Gastroesophageal sphincter (tissue), 4 donors: ENCODE measurements at regions not wholly inside any gene's neighbourhood (a gene's known extent, or its start where the extent isn't known, plus 50 kb on each side); places are given as distances from the start of the nearest gene placed in this dataset.

ENCODE experiments used
- ATAC-seq: fragments of 150-250 bp; one replicate; pipeline ENCODE4 v1.9.1; 2016; ENCODE audit warnings: mild to moderate bottlenecking, moderate library complexity
- H3K27ac ChIP-seq, 4 donors: fragments of 200-600 bp; sonication (generic) in 3 of 4; 1 replicate in 3 of 4; 2 replicates in 1 of 4; pipeline ENCODE4 v1.5.1; 2016 to 2019
- H3K27me3 ChIP-seq: fragments of 200-600 bp; sonication (generic); one replicate; pipeline ENCODE4 v1.5.1; 2019
- H3K36me3 ChIP-seq, 2 donors: fragments of 200-600 bp; sonication (generic); one replicate each; pipeline ENCODE4 v1.5.1; 2019; ENCODE audit warnings: control low read depth in 1 of 2
- H3K4me1 ChIP-seq, 3 donors: fragments of 200-600 bp; sonication (generic); 1 replicate in 2 of 3; 2 replicates in 1 of 3; pipeline ENCODE4 v1.5.1; 2016 to 2019; ENCODE audit warnings: control low read depth in 2 of 3
- H3K4me3 ChIP-seq, 2 donors: fragments of 200-600 bp; sonication (generic); one replicate each; pipeline ENCODE4 v1.5.1; 2019; ENCODE audit warnings: mild to moderate bottlenecking in 1 of 2, moderate library complexity in 1 of 2
- H3K9me3 ChIP-seq, 3 donors: fragments of 200-600 bp; sonication (generic); one replicate each; pipeline ENCODE4 v1.5.1; 2017 to 2019; ENCODE audit warnings: control low read depth in 2 of 3
- CTCF ChIP-seq, 4 experiments: fragments of 200-600 bp in 2 of 4; fragments of 450-650 bp in 2 of 4; sonication (generic) in 1 of 4; IDR thresholded peaks; one replicate each; pipeline ENCODE4 v1.5.1; 2017 to 2019; ENCODE audit warnings: antibody characterized with exemption in 4 of 4, mild to moderate bottlenecking in 2 of 4, moderate library complexity in 2 of 4
- EP300 ChIP-seq: sonication (generic); formaldehyde crosslinking; IDR thresholded peaks from one replicate; pipeline ENCODE4 v1.6.1; 2017; ENCODE audit warnings: antibody characterized with exemption, mild to moderate bottlenecking
- POLR2A ChIP-seq, 2 donors: fragments of 450-650 bp; IDR thresholded peaks; one replicate each; pipeline ENCODE4 v1.6.1; 2017; ENCODE audit warnings: antibody characterized with exemption in 2 of 2, mild to moderate bottlenecking in 2 of 2, moderate library complexity in 1 of 2
- POLR2AphosphoS5 ChIP-seq: sonication (generic); formaldehyde crosslinking; IDR thresholded peaks from one replicate; pipeline ENCODE4 v1.6.1; 2017; ENCODE audit warnings: antibody characterized with exemption
- WGBS, 2 donors: methylation state at CpG; one replicate each; pipeline ENCODE4 v1.1.5; 2018; ENCODE audit warnings: low coverage in 1 of 2; 5-methylcytosine and 5-hydroxymethylcytosine counted together

DNA sequence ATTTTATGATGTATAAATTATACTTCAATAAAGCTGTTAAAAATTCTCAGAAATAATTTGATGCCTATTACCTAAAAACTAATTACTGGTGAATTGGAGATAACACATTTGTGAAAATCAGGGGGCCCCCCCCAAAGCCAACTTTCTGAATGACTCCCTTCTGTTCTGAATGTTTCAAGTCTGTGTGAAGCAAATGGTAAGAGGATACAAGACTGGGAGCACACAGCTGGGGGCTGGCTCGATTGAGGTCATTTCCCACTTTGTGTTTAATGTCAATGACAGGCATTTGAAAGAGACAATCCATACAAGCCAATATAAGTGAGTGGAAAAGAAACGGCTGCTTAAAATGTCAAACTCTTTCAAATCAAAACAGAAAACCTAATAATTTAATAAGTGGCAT lies 155.8 kb downstream of the SH2D1A start:
- H3K4me3 ChIP-seq, result no peak overlapping the region
- 47% methylated on average over 2 of the region's 2 CpGs; no CpG with 5 or more reads in 1 of the 2 donors for WGBS, 2 donors
- H3K36me3 ChIP-seq, result no peaks in the 10 kb centered on the region
- H3K27ac ChIP-seq, result no peak overlapping the region
- no peaks in the 10 kb centered on the region for H3K4me1 ChIP-seq
- TF ChIP-seq EP300 (no peak), POLR2A (IDR thresholded peaks at IDR 0.05) (no peak)
- no peaks in the 10 kb centered on the region for H3K9me3 ChIP-seq
- no peak for ATAC-seq
- H3K27me3 ChIP-seq, result no peaks in the 10 kb centered on the region

- no peaks in the 10 kb centered on the region for H3K4me1 ChIP-seq
- ATAC-seq, result no peak
- H3K27me3 ChIP-seq, result no peaks in the 10 kb centered on the region
- TF ChIP-seq POLR2A (IDR thresholded peaks at IDR 0.05) (no peak), POLR2AphosphoS5 (no peak), CTCF (IDR thresholded peaks at IDR 0.05) (no peak), EP300 (no peak)
- H3K9me3 ChIP-seq, result no peaks in the 10 kb centered on the region
- H3K36me3 ChIP-seq, result no peaks in the 10 kb centered on the region
- H3K27ac ChIP-seq, result no peak overlapping the region
- no peak overlapping the region for H3K4me3 ChIP-seq
- 100% methylated on average over 1 of the region's 3 CpGs for WGBS, 2 donors
Observed at GRCh38 chrX:124502599-124502998, 156.2 kb downstream of the SH2D1A start.

DNA sequence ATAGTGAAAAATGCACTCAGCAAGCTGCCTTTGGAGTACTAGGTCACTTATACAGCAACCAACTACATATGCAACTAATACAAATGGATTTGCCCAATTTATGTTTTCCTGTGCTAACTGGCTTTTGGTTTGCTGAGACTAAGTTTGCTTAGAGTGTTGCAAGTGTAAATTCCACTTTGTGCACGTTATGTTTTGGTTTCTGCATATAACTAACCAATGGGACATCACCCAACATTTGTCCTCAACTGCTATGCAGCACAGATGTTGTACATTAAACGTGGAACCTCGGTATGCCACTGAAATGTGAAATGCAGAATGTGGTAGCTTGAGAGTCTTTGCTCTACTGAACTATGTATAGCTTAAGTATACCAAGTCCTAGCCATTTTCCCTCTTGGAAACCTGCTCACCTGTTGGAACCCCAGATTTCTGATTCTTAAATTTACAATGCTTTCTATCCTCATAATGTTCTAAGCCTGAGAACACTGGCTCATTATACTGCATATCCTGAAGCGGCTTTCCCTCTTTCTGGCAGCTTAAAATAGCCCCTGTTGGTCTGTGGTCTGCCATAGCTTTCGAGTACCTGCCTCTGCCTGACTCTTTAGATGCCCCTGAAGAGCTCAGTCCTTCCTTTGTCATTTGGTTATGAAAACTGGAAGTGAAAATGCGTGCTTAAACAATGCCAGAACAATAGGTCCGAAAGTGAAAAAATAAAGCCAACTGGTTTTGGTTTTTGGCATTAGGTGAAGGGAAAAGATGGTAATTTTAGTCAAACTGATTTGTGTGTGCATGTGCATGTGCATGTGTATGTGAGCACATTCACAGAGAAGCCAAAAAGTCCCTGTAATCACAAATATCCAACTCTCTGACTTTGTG lies 158.0 kb downstream of the SH2D1A start:
- Histone ChIP-seq H3K27me3 (no peaks in the 10 kb centered on the region), H3K4me1 (no peaks in the 10 kb centered on the region), H3K27ac (no peak overlapping the region), H3K36me3 (no peaks in the 10 kb centered on the region), H3K9me3 (no peaks in the 10 kb centered on the region), H3K4me3 (no peak overlapping the region)
- no peak for TF ChIP-seq POLR2A (IDR thresholded peaks at IDR 0.05)
- TF ChIP-seq CTCF (IDR thresholded peaks at IDR 0.05), result no peak
- no peak for TF ChIP-seq POLR2AphosphoS5
- TF ChIP-seq EP300, result no peak
- 33 to 78% methylated on average over 3 to 5 of the region's 7 CpGs for WGBS, 2 donors
- no peak for ATAC-seq

GRCh38 chrX:124506066-124506465 lies 159.7 kb downstream of the SH2D1A start:
- Histone ChIP-seq H3K9me3 (no peaks in the 10 kb centered on the region), H3K36me3 (no peaks in the 10 kb centered on the region), H3K4me1 (no peaks in the 10 kb centered on the region), H3K27me3 (no peaks in the 10 kb centered on the region), H3K27ac (no peak overlapping the region), H3K4me3 (no peak overlapping the region)
- no peak for ATAC-seq
- TF ChIP-seq CTCF (IDR thresholded peaks at IDR 0.05) (no peak), EP300 (no peak), POLR2AphosphoS5 (no peak), POLR2A (IDR thresholded peaks at IDR 0.05) (no peak)
- 11 to 68% methylated on average over 1 to 3 of the region's 3 CpGs for WGBS, 2 donors

- no peak for TF ChIP-seq POLR2A (IDR thresholded peaks at IDR 0.05)
- TF ChIP-seq POLR2AphosphoS5, result no peak
- no peak for TF ChIP-seq EP300
- TF ChIP-seq CTCF (IDR thresholded peaks at IDR 0.05), result no peak
- Histone ChIP-seq H3K27me3 (no peaks in the 10 kb centered on the region), H3K4me3 (no peak overlapping the region), H3K9me3 (no peaks in the 10 kb centered on the region), H3K27ac (no peak overlapping the region), H3K4me1 (no peaks in the 10 kb centered on the region), H3K36me3 (no peaks in the 10 kb centered on the region)
- ATAC-seq, result no peak
- WGBS, 2 donors, result 50 to 88% methylated on average over 1 to 2 of the region's 2 CpGs
Observed at GRCh38 chrX:124507246-124507645, 160.9 kb downstream of the SH2D1A start.
